Naive thymus-derived CD4-positive, alpha-beta T cell (primary cell): ENCODE measurements at regions not wholly inside any gene's neighbourhood (a gene's known extent, or its start where the extent isn't known, plus 50 kb on each side); places are given as distances from the start of the nearest gene placed in this dataset.
A peak's percentile ranks its signal among the peaks of the same experiment; 100 is the strongest.

ENCODE experiments used
- ATAC-seq: fragments of 150-1000 bp; cut with Tn5 transposase; 2 replicates; pipeline ENCODE4 v1.10.0; 2021; ENCODE audit warnings: mild to moderate bottlenecking, moderate library complexity
- CTCF ChIA-PET: fragments of 350-600 bp; sonication (Branson Sonifier 250); formaldehyde crosslinking; loops from one replicate; lab custom pipeline; 2021; ENCODE audit warnings: antibody characterized with exemption; lab: Charles Lee
- POLR2A ChIA-PET: fragments of 350-600 bp; sonication (Branson Sonifier 250); formaldehyde crosslinking; loops from one replicate; lab custom pipeline; 2021; ENCODE audit warnings: antibody characterized with exemption, inconsistent platforms; lab: Charles Lee
- DNase-seq, 9 donors: peaks; one replicate each; pipeline versions ENCODE4 v3.0.0 to v3.0.0-alpha.2; 2020 to 2022; ENCODE audit warnings: mixed read lengths in 1 of 9
- H3K27ac ChIP-seq: one replicate; pipeline ENCODE4 v1.7.0; 2013; ENCODE audit warnings: mild to moderate bottlenecking, low read depth, low read length, moderate library complexity
- H3K27me3 ChIP-seq, 2 donors: one replicate each; pipeline ENCODE4 v1.7.0; 2013; ENCODE audit warnings: low read length in 2 of 2, mild to moderate bottlenecking in 2 of 2, moderate library complexity in 2 of 2; ENCODE audit not compliant: control insufficient read depth in 2 of 2, insufficient read depth in 2 of 2
- H3K36me3 ChIP-seq, 3 experiments: 1 replicate in 2 of 3; 2 replicates in 1 of 3; pipeline ENCODE4 v1.7.0; 2013; ENCODE audit warnings: low read length in 3 of 3, mild to moderate bottlenecking in 3 of 3, moderate library complexity in 1 of 3; ENCODE audit not compliant: insufficient read depth in 3 of 3, control insufficient read depth in 2 of 3
- H3K4me1 ChIP-seq, 2 donors: one replicate each; pipeline ENCODE4 v1.7.0; 2013; ENCODE audit warnings: low read length in 2 of 2, mild to moderate bottlenecking in 2 of 2, moderate library complexity in 1 of 2; ENCODE audit not compliant: control insufficient read depth in 2 of 2, insufficient read depth in 2 of 2
- H3K4me3 ChIP-seq: 2 replicates; pipeline ENCODE4 v1.7.0; 2013; ENCODE audit warnings: mild to moderate bottlenecking, low read length
- H3K9me3 ChIP-seq, 3 experiments: 1 replicate in 2 of 3; 2 replicates in 1 of 3; pipeline ENCODE4 v1.7.0; 2013; ENCODE audit warnings: low read length in 3 of 3; ENCODE audit not compliant: control insufficient read depth in 2 of 3
- H3K27ac Mint-ChIP-seq, 9 donors: one replicate each; pipeline ENCODE4 v1.8.0; 2020 to 2022; ENCODE audit warnings: mixed read lengths in 9 of 9, mild to moderate bottlenecking in 8 of 9, moderate library complexity in 5 of 9, inconsistent platforms in 2 of 9
- H3K27me3 Mint-ChIP-seq, 5 donors: one replicate each; pipeline ENCODE4 v1.8.0; 2021 to 2022; ENCODE audit warnings: mixed read lengths in 5 of 5, mild to moderate bottlenecking in 1 of 5
- H3K36me3 Mint-ChIP-seq, 5 donors: one replicate each; pipeline ENCODE4 v1.8.0; 2020 to 2022; ENCODE audit warnings: mixed read lengths in 5 of 5, mild to moderate bottlenecking in 3 of 5, inconsistent platforms in 1 of 5
- H3K4me1 Mint-ChIP-seq, 7 donors: one replicate each; pipeline ENCODE4 v1.8.0; 2020 to 2022; ENCODE audit warnings: mixed read lengths in 7 of 7, mild to moderate bottlenecking in 3 of 7, inconsistent platforms in 1 of 7
- H3K4me3 Mint-ChIP-seq, 10 donors: one replicate each; pipeline ENCODE4 v1.8.0; 2020 to 2022; ENCODE audit warnings: mild to moderate bottlenecking in 10 of 10, mixed read lengths in 10 of 10, moderate library complexity in 6 of 10, inconsistent platforms in 2 of 10
- H3K9me3 Mint-ChIP-seq, 11 donors: one replicate each; pipeline ENCODE4 v1.8.0; 2020 to 2022; ENCODE audit warnings: mixed read lengths in 11 of 11, mild to moderate bottlenecking in 4 of 11, inconsistent platforms in 1 of 11, moderate library complexity in 1 of 11
- intact Hi-C, 2 donors: fragments of 100-400 bp; cut with micrococcal nuclease; formaldehyde crosslinking; loops; one replicate each; pipeline ENCODE4 v1.15.1; 2023

DNA sequence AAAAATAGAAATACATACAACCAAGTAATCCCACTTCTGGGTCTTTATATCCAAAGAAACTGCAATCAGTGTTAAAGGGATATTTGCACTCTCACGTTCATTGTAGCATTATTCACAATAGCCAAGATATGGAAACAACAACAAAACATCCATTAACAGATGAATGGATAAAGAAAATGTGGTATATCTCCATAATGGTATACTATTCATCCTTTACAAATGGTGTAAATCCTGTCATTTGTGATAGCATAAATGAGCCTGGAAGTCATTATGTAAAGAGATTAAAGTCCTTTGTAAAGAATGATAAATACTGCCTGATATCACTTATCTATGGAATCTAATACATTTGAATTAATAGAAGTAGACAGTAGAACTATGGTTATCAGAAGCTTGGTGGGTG, 327.7 kb downstream of the UTRN start:
- no peak overlapping the region for H3K4me3 ChIP-seq
- Mint-ChIP-seq H3K9me3 (peaks cover 0 to 8% (median 0%) of the 10 kb centered on the region in 11 donors), H3K4me3 (no peak overlapping the region), H3K36me3 (peaks cover 0 to 34% (median 29%) of the 10 kb centered on the region in 5 donors), H3K27ac (peak overlapping the region in 3 of 9 donors; percentile 12 to 41 (median 33)), H3K4me1 (peaks cover 21 to 47% (median 44%) of the 10 kb centered on the region in 7 donors), H3K27me3 (no peaks in the 10 kb centered on the region)
- DNase-seq: no peak
- no peaks in the 10 kb centered on the region for H3K9me3 ChIP-seq
- intact Hi-C loops: no loop called here
- ChIA-PET POLR2A (no interaction called here), CTCF (no interaction called here)
- peaks cover 0 to 9% of the 10 kb centered on the region in 2 donors for H3K4me1 ChIP-seq
- no peaks in the 10 kb centered on the region for H3K27me3 ChIP-seq
- H3K27ac ChIP-seq: no peak overlapping the region
- ATAC-seq: no peak
- peaks cover 0 to 6% (median 0%) of the 10 kb centered on the region in 3 experiments for H3K36me3 ChIP-seq

DNA sequence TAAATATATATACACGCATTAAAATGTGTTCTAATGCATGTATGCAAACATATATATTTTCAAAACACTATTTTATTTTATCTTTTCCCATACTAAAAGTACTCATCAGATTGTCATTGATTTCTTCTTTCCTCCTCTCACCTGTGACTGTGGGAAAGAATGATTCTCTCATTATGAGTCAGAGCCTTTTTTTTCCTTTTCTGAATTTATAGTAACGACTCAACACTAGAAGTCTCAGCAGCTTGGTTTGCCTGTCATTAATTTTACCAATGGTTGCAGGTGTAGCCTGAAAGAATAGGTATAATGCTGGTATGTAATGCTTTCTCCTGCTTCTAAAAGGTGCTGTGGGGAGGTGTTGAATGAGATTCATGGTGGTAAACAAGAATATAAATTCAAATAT, 328.7 kb downstream of the UTRN start:
- ATAC-seq (no peak), DNase-seq (no peak)
- Histone ChIP-seq H3K36me3 (peaks cover 0 to 6% (median 0%) of the 10 kb centered on the region in 3 experiments), H3K27ac (no peak overlapping the region), H3K9me3 (no peaks in the 10 kb centered on the region), H3K27me3 (no peaks in the 10 kb centered on the region), H3K4me1 (no peaks in the 10 kb centered on the region), H3K4me3 (no peak overlapping the region)
- Mint-ChIP-seq H3K27me3 (no peaks in the 10 kb centered on the region), H3K9me3 (peaks cover 0 to 4% (median 0%) of the 10 kb centered on the region in 11 donors), H3K36me3 (peaks cover 0 to 24% (median 21%) of the 10 kb centered on the region in 5 donors), H3K4me1 (peaks cover 11 to 38% (median 34%) of the 10 kb centered on the region in 7 donors), H3K27ac (no peak overlapping the region), H3K4me3 (no peak overlapping the region)
- ChIA-PET POLR2A (no interaction called here), CTCF (interaction anchor here (0.6 kb wide), 1 partner anchor 231 kb away, joined by 3 read pairs; no protein-coding TSS in a partner anchor)
- intact Hi-C loops: no loop called here

DNA sequence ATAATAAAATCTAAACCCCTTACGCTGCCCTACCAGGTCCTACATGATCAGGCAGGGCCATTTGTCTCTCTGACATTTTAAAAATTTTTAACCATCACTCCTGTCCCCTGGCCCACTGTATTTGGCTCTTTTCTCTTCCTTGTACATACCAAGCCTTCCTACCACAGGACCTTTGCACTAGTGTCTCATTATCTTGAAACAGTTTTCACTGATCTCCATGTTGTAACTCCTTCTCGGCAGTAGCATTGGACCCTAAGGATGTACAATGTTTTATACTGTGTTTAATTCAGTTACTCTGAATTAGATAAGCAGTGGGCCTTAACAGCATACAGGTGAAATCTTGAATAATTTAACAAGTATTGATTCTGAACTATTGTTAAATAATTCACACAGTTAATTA, 330.7 kb downstream of the UTRN start:
- DNase-seq (no peak), ATAC-seq (no peak)
- no peaks in the 10 kb centered on the region for H3K27me3 ChIP-seq
- POLR2A ChIA-PET: no interaction called here
- Mint-ChIP-seq H3K4me1 (peaks cover 12 to 33% (median 28%) of the 10 kb centered on the region in 7 donors), H3K4me3 (no peak overlapping the region), H3K27ac (peak overlapping the region in 1 of 9 donors; percentile 45), H3K27me3 (no peaks in the 10 kb centered on the region), H3K36me3 (peaks cover 0 to 25% (median 11%) of the 10 kb centered on the region in 5 donors), H3K9me3 (no peaks in the 10 kb centered on the region)
- no peaks in the 10 kb centered on the region for H3K9me3 ChIP-seq
- CTCF ChIA-PET: no interaction called here
- no peak overlapping the region for H3K27ac ChIP-seq
- H3K4me3 ChIP-seq: no peak overlapping the region
- peaks cover 0 to 6% (median 0%) of the 10 kb centered on the region in 3 experiments for H3K36me3 ChIP-seq
- H3K4me1 ChIP-seq: no peaks in the 10 kb centered on the region
- intact Hi-C loops: no loop called here

DNA sequence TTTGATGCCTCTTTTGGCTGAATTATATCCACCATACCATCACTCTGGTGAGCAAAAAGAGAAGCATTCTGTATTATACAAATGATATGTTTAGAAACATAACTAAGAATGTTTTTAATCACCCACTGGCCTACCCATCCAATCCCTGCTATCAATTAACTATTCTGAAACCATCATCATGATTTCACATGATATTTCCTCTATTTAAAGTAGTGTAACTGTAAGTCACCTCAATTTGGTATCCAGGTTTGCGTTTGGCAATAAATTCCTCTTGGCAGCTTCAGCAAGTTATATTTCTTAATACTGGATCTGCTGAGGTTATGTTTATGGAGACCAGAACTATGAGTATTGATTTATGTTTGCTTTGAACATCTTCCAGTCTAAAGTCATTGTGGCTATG, 332.1 kb downstream of the UTRN start:
- peaks cover 13 to 33% (median 28%) of the 10 kb centered on the region in 7 donors for H3K4me1 Mint-ChIP-seq
- H3K27ac Mint-ChIP-seq: no peak overlapping the region
- no peak overlapping the region for H3K4me3 Mint-ChIP-seq
- no peak for ATAC-seq
- no peaks in the 10 kb centered on the region for H3K9me3 Mint-ChIP-seq
- CTCF ChIA-PET: no interaction called here
- POLR2A ChIA-PET: interaction anchor here (1.0 to 1.6 kb wide), 2 partner anchors 14 to 17 kb away, joined by 3 to 4 read pairs; no protein-coding TSS in a partner anchor
- H3K36me3 ChIP-seq: peaks cover 0 to 6% (median 0%) of the 10 kb centered on the region in 3 experiments
- peaks cover 0 to 22% (median 11%) of the 10 kb centered on the region in 5 donors for H3K36me3 Mint-ChIP-seq
- no peaks in the 10 kb centered on the region for H3K27me3 Mint-ChIP-seq
- H3K4me3 ChIP-seq: no peak overlapping the region
- no peaks in the 10 kb centered on the region for H3K27me3 ChIP-seq
- no peaks in the 10 kb centered on the region for H3K9me3 ChIP-seq
- H3K4me1 ChIP-seq: no peaks in the 10 kb centered on the region
- no peak overlapping the region for H3K27ac ChIP-seq
- DNase-seq: no peak
- intact Hi-C loops: no loop called here

DNA sequence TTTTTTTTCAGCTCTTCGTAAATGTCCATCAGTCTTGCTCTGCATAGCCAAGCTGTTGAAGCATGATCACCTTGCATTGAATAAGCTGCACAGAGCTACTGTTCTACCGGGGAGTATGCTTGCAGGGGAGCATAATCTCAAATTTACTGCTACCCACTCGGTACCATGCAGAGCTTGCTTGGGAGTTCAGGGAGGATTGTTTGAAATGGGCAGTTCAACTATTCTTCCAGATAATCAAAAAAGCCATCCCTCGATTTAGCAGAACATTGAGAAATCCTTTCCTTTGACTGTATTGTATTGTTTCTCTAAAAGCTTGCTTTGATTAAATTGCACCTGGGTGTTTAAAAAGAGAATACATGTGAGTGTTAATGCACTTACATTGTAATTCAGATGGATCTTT, 332.6 kb downstream of the UTRN start:
- no peaks in the 10 kb centered on the region for H3K9me3 ChIP-seq
- H3K27ac ChIP-seq: no peak overlapping the region
- no peaks in the 10 kb centered on the region for H3K27me3 ChIP-seq
- H3K36me3 ChIP-seq: peaks cover 0 to 2% (median 0%) of the 10 kb centered on the region in 3 experiments
- no peak overlapping the region for H3K27ac Mint-ChIP-seq
- H3K4me3 Mint-ChIP-seq: no peak overlapping the region
- ChIA-PET POLR2A (interaction anchor here (1.0 to 1.6 kb wide), 2 partner anchors 13 to 17 kb away, joined by 3 to 4 read pairs; no protein-coding TSS in a partner anchor), CTCF (no interaction called here)
- no peaks in the 10 kb centered on the region for H3K4me1 ChIP-seq
- DNase-seq (no peak), ATAC-seq (no peak)
- no peaks in the 10 kb centered on the region for H3K27me3 Mint-ChIP-seq
- H3K4me3 ChIP-seq: no peak overlapping the region
- peaks cover 0 to 20% (median 11%) of the 10 kb centered on the region in 5 donors for H3K36me3 Mint-ChIP-seq
- H3K9me3 Mint-ChIP-seq: no peaks in the 10 kb centered on the region
- intact Hi-C loops: no loop called here
- peaks cover 13 to 29% (median 25%) of the 10 kb centered on the region in 7 donors for H3K4me1 Mint-ChIP-seq

DNA sequence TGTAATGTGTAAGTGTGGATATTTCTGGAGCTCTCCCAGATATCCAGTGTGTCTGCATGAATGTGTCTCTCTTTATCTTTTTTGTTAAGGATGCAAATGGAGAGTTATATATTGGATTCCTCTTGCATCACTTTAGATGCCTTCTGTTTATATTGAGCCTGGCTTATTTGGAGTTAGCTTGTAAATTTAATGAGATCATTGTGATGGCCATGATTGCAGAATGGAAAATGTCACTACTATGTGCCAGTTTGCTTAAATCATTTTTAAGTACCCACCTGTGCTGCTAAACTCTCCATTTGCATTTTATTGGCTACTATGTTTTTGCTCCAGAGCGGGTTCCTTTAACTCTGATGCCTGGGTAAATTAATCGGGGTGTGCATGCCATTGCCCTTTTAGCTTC, 334.8 kb downstream of the UTRN start:
- Histone ChIP-seq H3K9me3 (no peaks in the 10 kb centered on the region), H3K4me3 (no peak overlapping the region), H3K36me3 (no peaks in the 10 kb centered on the region), H3K4me1 (no peaks in the 10 kb centered on the region), H3K27ac (no peak overlapping the region), H3K27me3 (no peaks in the 10 kb centered on the region)
- H3K4me1 Mint-ChIP-seq: peaks cover 9 to 41% (median 31%) of the 10 kb centered on the region in 7 donors
- CTCF ChIA-PET: no interaction called here
- peaks cover 0 to 24% (median 9%) of the 10 kb centered on the region in 5 donors for H3K36me3 Mint-ChIP-seq
- no peaks in the 10 kb centered on the region for H3K27me3 Mint-ChIP-seq
- no peak overlapping the region for H3K27ac Mint-ChIP-seq
- intact Hi-C loops: no loop called here
- H3K4me3 Mint-ChIP-seq: no peak overlapping the region
- POLR2A ChIA-PET: no interaction called here
- no peaks in the 10 kb centered on the region for H3K9me3 Mint-ChIP-seq
- no peak for DNase-seq
- no peak for ATAC-seq

DNA sequence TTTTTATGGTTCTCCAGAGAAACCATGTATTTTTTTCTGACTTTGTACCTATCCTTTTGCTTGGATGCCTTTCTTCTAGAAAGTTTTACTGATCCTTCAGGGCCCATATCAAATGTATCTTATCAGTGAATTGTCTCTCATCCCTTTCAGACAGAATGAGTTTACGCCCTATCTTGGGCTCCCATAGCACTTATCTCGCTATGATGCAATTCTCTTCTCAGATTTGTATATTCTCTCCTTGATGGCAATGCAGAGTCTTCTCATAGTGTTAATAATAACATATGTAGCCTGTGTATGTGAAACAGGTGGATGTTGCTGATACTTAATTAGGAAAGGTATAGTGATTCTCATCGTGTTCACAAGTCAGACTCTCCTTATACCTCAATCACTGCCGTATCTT, 336.2 kb downstream of the UTRN start:
- Histone ChIP-seq H3K9me3 (no peaks in the 10 kb centered on the region), H3K4me1 (no peaks in the 10 kb centered on the region), H3K36me3 (no peaks in the 10 kb centered on the region), H3K4me3 (no peak overlapping the region), H3K27me3 (no peaks in the 10 kb centered on the region), H3K27ac (no peak overlapping the region)
- ChIA-PET CTCF (no interaction called here), POLR2A (no interaction called here)
- H3K36me3 Mint-ChIP-seq: peaks cover 0 to 20% (median 8%) of the 10 kb centered on the region in 5 donors
- intact Hi-C loops: no loop called here
- ATAC-seq: no peak
- H3K4me3 Mint-ChIP-seq: no peak overlapping the region
- no peaks in the 10 kb centered on the region for H3K27me3 Mint-ChIP-seq
- H3K27ac Mint-ChIP-seq: no peak overlapping the region
- H3K9me3 Mint-ChIP-seq: no peaks in the 10 kb centered on the region
- H3K4me1 Mint-ChIP-seq: peaks cover 2 to 41% (median 27%) of the 10 kb centered on the region in 7 donors
- no peak for DNase-seq
